GM18499 (cell line): ENCODE measurements at regions not wholly inside any gene's neighbourhood (a gene's known extent, or its start where the extent isn't known, plus 50 kb on each side); places are given as distances from the start of the nearest gene placed in this dataset.
"Not testable (repeated sequence)": the region's sequence is repeated elsewhere in the genome, so short reads cannot be mapped to it uniquely, and the experiment has no call there.

Source experiments
- ATAC-seq: cut with Tn5 transposase; IDR thresholded peaks from one replicate; pipeline ENCODE4 v1.9.1; 2021; ENCODE audit warnings: moderate number of reproducible peaks; ENCODE audit not compliant: insufficient read depth, unreplicated experiment

DNA sequence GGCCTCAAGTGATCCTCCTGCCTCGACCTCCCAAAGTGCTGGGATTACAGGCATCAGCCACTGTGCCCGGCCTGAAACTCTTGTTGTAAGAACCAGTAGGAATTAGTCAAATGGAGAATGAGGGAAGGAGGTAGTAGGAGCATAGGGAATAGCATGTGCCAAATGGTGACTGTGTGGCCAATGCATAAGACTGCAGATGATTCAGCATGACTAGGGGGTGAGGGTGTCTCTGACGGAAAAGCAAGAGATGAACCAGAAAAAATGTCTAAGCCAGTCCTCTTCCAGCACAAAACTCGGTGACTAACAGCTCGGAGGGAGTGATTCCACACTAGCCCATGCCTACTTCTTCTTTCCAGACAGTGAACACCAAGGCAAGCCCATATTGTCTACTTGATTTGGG lies 58.2 kb upstream of the DUSP21 start:
- no peak for ATAC-seq

- no peak for ATAC-seq
Measured at GRCh38 chrX:44784241-44784640, 59.6 kb upstream of the DUSP21 start.

DNA sequence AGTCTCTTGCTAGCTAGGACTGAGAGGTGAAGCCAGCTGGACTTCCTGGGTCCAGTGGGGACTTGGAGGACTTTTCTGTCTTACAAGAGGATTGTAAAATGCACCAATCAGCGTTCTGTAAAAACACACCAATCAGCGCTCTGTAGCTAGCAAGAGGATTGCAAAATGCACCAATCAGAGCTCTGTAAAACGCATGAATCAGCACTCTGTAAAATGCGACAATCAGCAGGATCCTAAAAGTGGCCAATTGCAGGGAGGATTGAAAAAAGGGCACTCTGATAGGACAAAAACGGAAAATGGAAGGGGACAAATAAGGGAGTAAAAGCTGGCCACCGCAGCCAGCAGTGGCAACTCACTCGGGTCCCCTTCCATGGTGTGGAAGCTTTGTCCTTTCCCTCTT lies 65.6 kb upstream of the DUSP21 start:
- no peak for ATAC-seq

DNA sequence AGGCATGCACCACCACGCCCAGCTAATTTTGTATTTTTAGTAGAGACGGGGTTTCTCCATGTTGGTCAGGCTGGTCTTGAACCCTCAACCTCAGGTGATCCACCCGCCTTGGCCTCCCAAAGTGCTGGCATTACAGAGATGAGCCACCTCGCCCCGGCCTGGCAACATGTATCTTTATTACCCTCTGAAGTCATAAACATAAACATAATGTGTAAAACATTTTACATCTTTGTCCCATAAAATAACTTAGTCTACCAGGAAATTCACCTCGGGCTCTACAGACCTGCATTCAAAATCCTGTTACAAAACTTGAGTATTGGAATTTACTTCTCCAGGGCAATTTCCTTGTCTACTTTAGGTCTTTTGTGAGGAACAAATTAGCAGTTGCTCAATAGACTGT lies 68.1 kb upstream of the DUSP21 start:
- no peak for ATAC-seq

DNA sequence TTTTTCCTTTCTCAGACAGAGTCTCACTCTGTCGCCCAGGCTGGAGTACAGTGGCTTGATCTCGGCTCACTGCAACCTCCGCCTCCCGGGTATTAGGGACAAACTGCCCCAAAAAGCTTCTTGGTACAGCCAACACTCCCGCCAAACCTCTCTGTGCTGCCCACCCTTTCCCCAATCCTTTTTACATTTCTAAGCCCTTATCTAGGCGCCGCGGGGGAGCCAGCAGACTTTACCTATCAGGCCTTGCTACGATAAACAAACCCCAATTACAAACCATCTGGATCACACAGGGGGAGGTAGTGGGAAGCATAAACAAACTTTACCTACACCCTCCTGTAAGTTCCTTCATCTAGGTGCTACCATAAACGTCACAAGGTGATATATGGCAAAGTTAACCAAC lies 69.8 kb upstream of the DUSP21 start:
- not testable (repeated sequence) for ATAC-seq

DNA sequence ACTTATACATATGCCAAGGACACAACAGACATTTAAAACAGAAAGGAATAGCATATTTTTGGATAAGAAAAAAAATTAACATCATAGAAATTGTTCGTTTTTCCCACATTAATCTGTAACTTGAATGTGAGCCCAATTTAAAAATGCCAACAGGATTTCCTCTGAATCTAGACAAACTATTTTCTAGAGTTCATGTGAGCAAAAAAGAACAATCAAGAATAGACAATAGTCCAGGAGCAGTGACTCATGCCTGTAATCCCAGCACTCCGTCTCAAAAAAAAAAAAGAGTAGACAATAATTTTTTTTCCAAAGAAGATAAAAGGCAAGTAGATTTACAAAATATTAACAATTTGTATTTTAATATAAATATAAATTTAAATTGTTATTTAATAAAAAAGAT lies 73.7 kb upstream of the DUSP21 start:
- no peak for ATAC-seq

GRCh38 chrX:44767308-44767707 lies 76.5 kb upstream of the DUSP21 start:
- no peak for ATAC-seq

GRCh38 chrX:44765556-44765955 lies 78.3 kb upstream of the DUSP21 start:
- no peak for ATAC-seq

DNA sequence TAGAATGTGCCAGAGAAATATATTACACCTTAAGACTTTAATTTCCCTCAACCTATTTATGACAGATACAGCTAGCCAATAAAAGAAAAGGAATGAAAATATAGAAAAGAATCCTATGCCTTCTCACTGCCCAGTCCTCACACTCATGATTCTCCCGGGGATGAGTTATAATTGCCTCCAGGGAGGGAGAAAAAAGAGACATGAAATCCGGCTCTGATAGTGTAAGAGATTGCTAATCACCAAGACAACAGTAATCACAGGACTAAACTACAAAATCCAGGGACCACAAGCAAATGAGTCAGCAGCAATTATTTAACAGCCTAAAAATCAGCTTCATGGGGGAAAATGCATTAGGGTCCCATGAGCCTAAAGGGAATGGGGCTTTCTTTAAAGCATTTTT lies 95.9 kb upstream of the DUSP21 start:
- ATAC-seq: no peak

- no peak for ATAC-seq
Measured at GRCh38 chrX:44747317-44747716, 96.5 kb upstream of the DUSP21 start.

- no peak for ATAC-seq
Measured at GRCh38 chrX:44744799-44745198, 99.0 kb upstream of the DUSP21 start.

- ATAC-seq: no peak
Measured at GRCh38 chrX:44742480-44743155, 101.2 kb upstream of the DUSP21 start.

DNA sequence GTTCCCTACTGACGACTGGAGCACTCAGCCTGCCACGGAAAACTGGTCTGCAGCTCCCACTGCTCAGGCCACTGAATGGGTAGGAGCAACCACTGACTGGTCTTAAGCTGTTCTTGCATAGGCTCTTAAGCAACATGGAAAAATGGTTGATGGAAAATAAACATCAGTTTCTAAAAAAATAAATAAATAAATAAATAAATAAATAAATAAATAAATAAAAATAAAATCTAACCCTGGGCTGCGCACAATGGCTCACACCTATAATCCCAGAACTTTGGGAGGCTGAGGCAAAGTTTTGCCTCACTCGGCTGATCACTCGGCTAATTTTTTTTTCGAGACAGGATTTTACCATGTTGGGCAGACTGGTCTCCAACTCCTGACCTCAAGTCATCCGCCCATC lies 102.0 kb upstream of the DUSP21 start:
- not testable (repeated sequence) for ATAC-seq

DNA sequence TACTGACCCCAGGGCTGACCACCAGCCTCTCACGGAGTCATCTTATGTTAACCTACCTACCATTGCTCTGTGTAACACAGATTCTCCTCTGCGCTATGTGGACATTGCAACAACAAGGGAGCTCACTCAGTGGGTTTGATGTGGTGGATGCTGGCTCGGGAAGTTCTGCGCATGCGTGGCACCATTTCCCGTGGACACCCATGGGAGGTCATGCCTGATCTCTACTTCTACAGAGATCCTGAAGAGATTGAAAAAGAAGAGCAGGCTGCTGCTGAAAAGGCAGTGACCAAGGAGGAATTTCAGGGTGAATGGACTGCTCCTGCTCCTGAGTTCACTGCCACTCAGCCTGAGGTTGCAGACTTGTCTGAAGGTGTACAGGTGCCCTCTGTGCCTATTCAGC lies 102.4 kb upstream of the DUSP21 start:
- not testable (repeated sequence) for ATAC-seq

- ATAC-seq: no peak
Measured at GRCh38 chrX:44735498-44735897, 108.3 kb upstream of the DUSP21 start.

DNA sequence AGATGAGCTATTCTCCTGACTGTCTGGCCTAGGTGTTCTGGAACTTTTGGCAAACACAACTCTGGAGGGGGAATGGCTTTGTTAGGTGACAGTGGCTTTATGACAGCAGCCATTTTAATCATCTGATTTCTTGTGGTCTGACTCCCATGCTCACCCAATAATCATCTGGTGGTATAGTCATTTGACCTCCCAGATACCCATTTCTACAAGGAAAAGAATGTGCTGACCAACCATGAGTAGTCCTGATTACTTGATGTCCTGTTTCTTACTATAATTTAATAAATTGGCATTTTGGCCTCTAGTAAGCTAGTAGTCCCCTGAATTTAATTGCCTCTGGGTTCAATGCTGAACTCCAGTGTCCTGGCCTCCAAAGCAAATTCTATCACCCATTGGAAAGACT lies 109.9 kb upstream of the DUSP21 start:
- ATAC-seq: no peak

GRCh38 chrX:44731160-44731559 lies 112.7 kb upstream of the DUSP21 start:
- no peak for ATAC-seq

DNA sequence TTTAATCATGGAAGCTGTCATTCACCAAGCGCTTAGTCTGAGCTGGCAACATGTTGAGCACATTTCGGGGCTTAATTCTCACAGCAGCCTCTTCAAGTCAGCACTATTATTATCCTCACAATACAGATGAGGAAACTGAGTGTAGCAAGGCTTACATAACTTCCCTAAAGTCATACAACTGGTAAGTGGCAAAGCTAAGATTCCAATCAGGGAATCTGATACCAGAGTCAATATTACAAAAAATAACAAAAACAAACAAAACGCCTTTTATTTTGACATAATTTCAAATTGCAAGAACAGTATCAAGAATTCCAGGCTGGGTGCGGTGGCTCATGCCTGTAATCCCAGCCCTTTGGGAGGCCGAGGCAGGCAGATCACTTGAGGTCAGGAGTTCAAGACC lies 120.4 kb upstream of the DUSP21 start:
- no peak for ATAC-seq

DNA sequence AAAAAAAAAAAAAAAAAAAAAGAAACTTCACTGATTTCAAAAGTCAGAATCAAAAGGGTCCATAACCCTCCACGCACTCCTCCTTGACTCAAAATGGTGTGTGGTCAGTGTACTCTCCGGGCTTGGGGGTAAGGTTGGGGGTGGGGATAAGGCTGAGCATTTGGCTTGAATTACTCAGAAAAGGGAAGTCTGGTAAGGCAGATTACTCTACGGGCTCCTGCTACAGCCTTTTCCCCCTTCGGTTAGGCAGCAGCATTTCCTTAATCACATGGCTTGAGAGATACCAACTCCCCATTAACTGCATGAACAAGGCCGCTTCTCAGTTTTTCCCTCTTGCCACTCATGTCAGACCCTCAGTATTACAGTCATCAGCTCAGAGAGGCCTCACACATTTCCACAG lies 135.4 kb upstream of the DUSP21 start:
- ATAC-seq: no peak

DNA sequence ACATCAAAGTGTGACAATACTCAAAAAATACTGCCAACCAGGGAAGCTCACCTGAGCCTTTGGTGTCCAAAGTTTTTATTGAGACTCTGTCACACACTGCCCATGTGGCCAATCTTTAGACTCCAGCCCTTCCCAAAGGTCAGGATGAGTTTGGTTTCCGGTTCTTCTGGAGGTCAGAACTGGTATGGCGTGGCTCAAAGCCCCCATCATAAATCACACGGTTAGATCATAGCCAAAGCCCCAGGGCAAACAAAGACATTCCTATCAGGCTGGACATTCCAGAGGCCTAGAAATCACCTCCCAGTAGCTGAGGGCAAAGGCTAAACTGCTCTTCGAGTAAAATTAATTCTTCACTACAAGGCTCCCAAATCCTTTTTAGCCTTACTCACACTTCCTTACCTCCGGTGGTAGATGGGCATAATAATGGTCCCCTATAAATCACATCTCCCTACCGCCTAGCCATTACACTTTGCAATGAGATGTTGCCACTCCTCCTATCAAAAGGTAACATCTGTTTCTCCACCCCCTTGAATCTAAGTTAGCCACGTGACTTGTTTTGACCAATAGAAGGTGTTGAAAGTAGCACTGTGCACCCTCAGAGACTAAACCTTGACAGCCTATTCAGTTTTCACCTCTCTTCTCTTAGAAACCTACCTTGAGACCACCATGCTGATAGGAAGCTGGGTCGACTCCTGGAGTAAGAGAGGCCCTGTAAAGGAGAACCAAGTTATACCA lies 137.8 kb upstream of the DUSP21 start:
- ATAC-seq: no peak

DNA sequence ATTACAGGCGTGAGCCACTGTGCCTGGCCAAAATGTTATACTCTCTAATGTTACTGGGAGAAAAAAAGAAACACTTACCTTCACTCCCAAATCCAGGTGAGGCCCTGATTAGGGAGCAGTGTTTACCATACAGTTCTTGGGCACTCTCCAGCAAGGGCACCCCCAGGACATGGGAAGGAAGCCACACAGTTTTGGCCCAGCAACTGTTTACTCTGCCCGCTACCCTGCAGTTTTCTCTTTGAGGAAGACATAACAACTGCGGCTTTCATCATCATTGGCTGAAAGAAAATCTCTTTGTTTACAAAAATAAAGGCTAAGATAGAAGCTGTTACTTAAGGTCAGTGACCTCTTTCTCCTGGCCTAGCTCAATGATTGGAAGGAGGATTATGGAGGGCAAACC lies 145.5 kb upstream of the DUSP21 start:
- ATAC-seq: no peak

DNA sequence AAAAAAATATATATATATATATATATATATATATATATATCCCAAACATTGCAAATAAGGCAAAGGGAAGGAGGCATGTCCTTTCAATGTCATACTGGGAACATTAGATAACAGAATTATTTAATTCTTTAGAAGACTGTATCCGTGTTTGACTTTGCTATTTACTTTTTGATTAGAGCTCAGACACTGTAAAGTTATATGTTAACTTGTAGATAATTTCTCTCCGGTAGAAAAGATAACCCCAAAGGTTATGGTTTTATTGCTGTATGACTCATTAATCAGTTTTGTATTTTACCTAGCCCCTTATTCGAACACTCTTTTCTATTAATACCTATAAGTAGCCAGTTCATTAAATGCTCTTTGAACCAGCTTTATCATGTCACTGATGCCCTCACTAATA lies 150.6 kb upstream of the DUSP21 start:
- no peak for ATAC-seq
